Mesenchymal stem cell (in vitro differentiated cells and primary cell): ENCODE measurements at regions not wholly inside any gene's neighbourhood (a gene's known extent, or its start where the extent isn't known, plus 50 kb on each side); places are given as distances from the start of the nearest gene placed in this dataset.
A peak's percentile ranks its signal among the peaks of the same experiment; 100 is the strongest.

ENCODE experiments used
- DNase-seq: peaks from one replicate; pipeline ENCODE4 v3.0.0-alpha.2; 2013
- H2AFZ ChIP-seq: one replicate; pipeline ENCODE4 v1.6.1; 2013; ENCODE audit warnings: low read depth, mild to moderate bottlenecking, control low read depth, inconsistent platforms, low read length, moderate library complexity
- H2AK5ac ChIP-seq: 2 replicates; pipeline ENCODE4 v1.6.1; 2013; ENCODE audit warnings: low read length, moderate library complexity, mild to moderate bottlenecking, inconsistent platforms; ENCODE audit not compliant: severe bottlenecking
- H2BK120ac ChIP-seq: one replicate; pipeline ENCODE4 v1.6.1; 2013; ENCODE audit warnings: low read depth, mild to moderate bottlenecking, inconsistent platforms, low read length, moderate library complexity
- H2BK12ac ChIP-seq, 2 experiments: one replicate each; pipeline ENCODE4 v1.6.1; 2013; ENCODE audit warnings: inconsistent platforms in 2 of 2, low read length in 2 of 2, mild to moderate bottlenecking in 2 of 2, moderate library complexity in 2 of 2, control low read depth in 1 of 2
- H2BK15ac ChIP-seq: one replicate; pipeline ENCODE4 v1.6.1; 2013; ENCODE audit warnings: mild to moderate bottlenecking, low read depth, inconsistent platforms; ENCODE audit not compliant: poor library complexity, severe bottlenecking
- H2BK5ac ChIP-seq: 2 replicates; pipeline ENCODE4 v1.6.1; 2013; ENCODE audit warnings: low read depth, mild to moderate bottlenecking, low read length, control low read depth, inconsistent platforms; ENCODE audit not compliant: poor library complexity, severe bottlenecking
- H3K14ac ChIP-seq, 2 experiments: one replicate each; pipeline ENCODE4 v1.6.1; 2013; ENCODE audit warnings: inconsistent platforms in 2 of 2, low read length in 2 of 2, control low read depth in 1 of 2, mild to moderate bottlenecking in 1 of 2, moderate library complexity in 1 of 2
- H3K18ac ChIP-seq, 2 experiments: one replicate each; pipeline ENCODE4 v1.6.1; 2013; ENCODE audit warnings: inconsistent platforms in 2 of 2, low read length in 2 of 2, control low read depth in 1 of 2, low read depth in 1 of 2, mild to moderate bottlenecking in 1 of 2
- H3K23ac ChIP-seq, 2 experiments: one replicate each; pipeline ENCODE4 v1.6.1; 2013; ENCODE audit warnings: inconsistent platforms in 2 of 2, low read length in 2 of 2, mild to moderate bottlenecking in 2 of 2, moderate library complexity in 2 of 2, control low read depth in 1 of 2
- H3K27ac ChIP-seq: 2 replicates; pipeline ENCODE4 v1.5.1; 2013; ENCODE audit warnings: mild to moderate bottlenecking, moderate library complexity, low read length, control low read depth, inconsistent platforms; ENCODE audit not compliant: poor library complexity, severe bottlenecking
- H3K27me3 ChIP-seq, 2 experiments: 2 replicates each; pipeline versions ENCODE4 v1.6.1 to v1.7.0; 2013; ENCODE audit warnings: low read length in 2 of 2, mild to moderate bottlenecking in 2 of 2, moderate library complexity in 2 of 2, control low read depth in 1 of 2, inconsistent platforms in 1 of 2; ENCODE audit not compliant: control insufficient read depth in 1 of 2, insufficient read depth in 1 of 2
- H3K36me3 ChIP-seq, 2 experiments: 2 replicates each; pipeline versions ENCODE4 v1.6.1 to v1.7.0; 2013; ENCODE audit warnings: low read length in 2 of 2, control low read depth in 1 of 2, inconsistent platforms in 1 of 2, low read depth in 1 of 2, mild to moderate bottlenecking in 1 of 2; ENCODE audit not compliant: insufficient read depth in 2 of 2, control insufficient read depth in 1 of 2
- H3K4ac ChIP-seq, 2 experiments: one replicate each; pipeline ENCODE4 v1.6.1; 2013; ENCODE audit warnings: inconsistent platforms in 2 of 2, low read length in 2 of 2, mild to moderate bottlenecking in 2 of 2, moderate library complexity in 2 of 2, control low read depth in 1 of 2, low read depth in 1 of 2
- H3K4me1 ChIP-seq: 2 replicates; pipeline ENCODE4 v1.6.1; 2013; ENCODE audit warnings: low read depth, low read length, control low read depth; ENCODE audit not compliant: control insufficient read depth, insufficient read depth
- H3K4me2 ChIP-seq: 2 replicates; pipeline ENCODE4 v1.6.1; 2013; ENCODE audit warnings: low read length, mild to moderate bottlenecking, inconsistent platforms; ENCODE audit not compliant: poor library complexity, severe bottlenecking
- H3K4me3 ChIP-seq, 2 experiments: 2 replicates each; pipeline versions ENCODE4 v1.5.1 to v1.7.0; 2013; ENCODE audit warnings: low read length in 2 of 2, mild to moderate bottlenecking in 2 of 2, control low read depth in 1 of 2, low read depth in 1 of 2; ENCODE audit not compliant: insufficient read depth in 1 of 2
- H3K79me1 ChIP-seq: replicated peaks from 2 replicates; pipeline ENCODE4 v1.6.1; 2013; ENCODE audit warnings: mild to moderate bottlenecking, control low read depth, low read length, inconsistent platforms; ENCODE audit not compliant: poor library complexity, severe bottlenecking
- H3K9ac ChIP-seq: 2 replicates; pipeline ENCODE4 v1.7.0; 2013; ENCODE audit warnings: mild to moderate bottlenecking, low read length, moderate library complexity
- H3K9me3 ChIP-seq: 2 replicates; pipeline ENCODE4 v1.7.0; 2013; ENCODE audit warnings: mild to moderate bottlenecking, low read length; ENCODE audit not compliant: control insufficient read depth
- H4K8ac ChIP-seq: one replicate; pipeline ENCODE4 v1.6.1; 2013; ENCODE audit warnings: inconsistent platforms, mild to moderate bottlenecking, low read length, moderate library complexity
- H4K91ac ChIP-seq: one replicate; pipeline ENCODE4 v1.6.1; 2013; ENCODE audit warnings: mild to moderate bottlenecking, low read length, inconsistent platforms
- WGBS: methylation state at CpG from one replicate; pipeline ENCODE4 v1.1.7; 2013; ENCODE audit warnings: mixed read lengths; 5-methylcytosine and 5-hydroxymethylcytosine counted together

- H2AK5ac ChIP-seq, result no peak overlapping the region
These were observed 205.2 kb upstream of the TMEM260 start for GRCh38 chr14:56374421-56374820.

GRCh38 chr14:56378046-56378445 lies 201.6 kb upstream of the TMEM260 start:
- H3K9ac ChIP-seq, result peak overlapping the region; percentile 21
- no peak overlapping the region for H3K14ac ChIP-seq
- no peaks in the 10 kb centered on the region for H3K4me1 ChIP-seq
- H2AFZ ChIP-seq, result no peak overlapping the region
- H3K27ac ChIP-seq, result no peak overlapping the region
- WGBS, result 85% methylated on average over 1 of the region's 4 CpGs
- H4K8ac ChIP-seq, result no peak overlapping the region
- H4K91ac ChIP-seq, result no peak overlapping the region
- no peak overlapping the region for H2BK5ac ChIP-seq
- no peak overlapping the region for H3K4me2 ChIP-seq
- no peak overlapping the region for H3K23ac ChIP-seq
- H2AK5ac ChIP-seq, result no peak overlapping the region
- no peaks in the 10 kb centered on the region for H3K79me1 ChIP-seq
- H2BK12ac ChIP-seq, result no peak overlapping the region
- H3K9me3 ChIP-seq, result peaks cover 9% of the 10 kb centered on the region
- H2BK15ac ChIP-seq, result no peak overlapping the region
- no peak overlapping the region for H3K4me3 ChIP-seq
- no peak for DNase-seq
- H3K18ac ChIP-seq, result no peak overlapping the region
- H3K4ac ChIP-seq, result no peak overlapping the region
- H2BK120ac ChIP-seq, result no peak overlapping the region
- H3K36me3 ChIP-seq, result no peaks in the 10 kb centered on the region
- no peaks in the 10 kb centered on the region for H3K27me3 ChIP-seq

More at GRCh38 chr14:56374421-56374820, 205.2 kb upstream of the TMEM260 start:
- Histone ChIP-seq H3K4ac (no peak overlapping the region), H3K27me3 (no peaks in the 10 kb centered on the region), H3K23ac (no peak overlapping the region), H3K27ac (no peak overlapping the region), H3K4me1 (no peaks in the 10 kb centered on the region), H4K8ac (no peak overlapping the region), H3K79me1 (no peaks in the 10 kb centered on the region), H2BK12ac (no peak overlapping the region), H2BK15ac (no peak overlapping the region), H3K18ac (no peak overlapping the region), H3K9me3 (peaks cover 26% of the 10 kb centered on the region), H3K4me3 (no peak overlapping the region), H2BK120ac (no peak overlapping the region), H3K14ac (no peak overlapping the region), H3K9ac (no peak overlapping the region), H3K4me2 (no peak overlapping the region), H3K36me3 (no peaks in the 10 kb centered on the region), H2AFZ (no peak overlapping the region), H4K91ac (no peak overlapping the region), H2BK5ac (no peak overlapping the region)
- WGBS, result 98% methylated on average over 1 of the region's 1 CpG
- DNase-seq, result no peak

GRCh38 chr14:56378475-56378877 lies 201.1 kb upstream of the TMEM260 start:
- H3K9me3 ChIP-seq, result peaks cover 8% of the 10 kb centered on the region
- H2BK15ac ChIP-seq, result no peak overlapping the region
- H3K9ac ChIP-seq, result peak overlapping the region; percentile 21
- no peak overlapping the region for H3K14ac ChIP-seq
- 56% methylated on average over 1 of the region's 2 CpGs for WGBS
- H3K4me1 ChIP-seq, result no peaks in the 10 kb centered on the region
- no peak overlapping the region for H4K8ac ChIP-seq
- no peak overlapping the region for H3K4me3 ChIP-seq
- H3K27ac ChIP-seq, result no peak overlapping the region
- H3K18ac ChIP-seq, result no peak overlapping the region
- no peak overlapping the region for H3K4me2 ChIP-seq
- H2BK120ac ChIP-seq, result no peak overlapping the region
- H2BK12ac ChIP-seq, result no peak overlapping the region
- no peaks in the 10 kb centered on the region for H3K27me3 ChIP-seq
- no peak overlapping the region for H3K23ac ChIP-seq
- H2BK5ac ChIP-seq, result no peak overlapping the region
- no peak overlapping the region for H4K91ac ChIP-seq
- H3K36me3 ChIP-seq, result no peaks in the 10 kb centered on the region
- H3K79me1 ChIP-seq, result no peaks in the 10 kb centered on the region
- peak; percentile 69 for DNase-seq
- H3K4ac ChIP-seq, result no peak overlapping the region
- H2AFZ ChIP-seq, result no peak overlapping the region
- H2AK5ac ChIP-seq, result no peak overlapping the region

- Histone ChIP-seq H3K14ac (no peak overlapping the region), H2AFZ (no peak overlapping the region), H3K4me2 (no peak overlapping the region), H3K4me1 (no peaks in the 10 kb centered on the region), H3K4me3 (no peak overlapping the region), H2BK15ac (no peak overlapping the region), H3K27ac (no peak overlapping the region), H2BK5ac (no peak overlapping the region), H4K91ac (no peak overlapping the region), H3K9me3 (peaks cover 17% of the 10 kb centered on the region), H2AK5ac (no peak overlapping the region), H2BK120ac (no peak overlapping the region), H3K9ac (peak overlapping the region; percentile 54), H3K4ac (no peak overlapping the region), H3K79me1 (no peaks in the 10 kb centered on the region), H3K23ac (no peak overlapping the region), H3K36me3 (no peaks in the 10 kb centered on the region), H2BK12ac (no peak overlapping the region), H4K8ac (no peak overlapping the region), H3K27me3 (no peaks in the 10 kb centered on the region), H3K18ac (no peak overlapping the region)
- WGBS, result 70% methylated on average over 2 of the region's 2 CpGs
- DNase-seq, result peak; percentile 21
These were observed 199.6 kb upstream of the TMEM260 start for GRCh38 chr14:56379956-56380355.
